Astrocyte (in vitro differentiated cells and primary cell): ENCODE measurements at regions not wholly inside any gene's neighbourhood (a gene's known extent, or its start where the extent isn't known, plus 50 kb on each side); places are given as distances from the start of the nearest gene placed in this dataset.

Source experiments
- DNase-seq: peaks from one replicate; pipeline ENCODE4 v3.0.0-alpha.2; 2010; ENCODE audit warnings: low read depth
- FAIRE-seq: peaks from 2 replicates; lab custom pipeline; 2011; peaks lifted over from hg19 to GRCh38; lab: Jason Lieb, UNC
- H2AFZ ChIP-seq: 2 replicates; pipeline ENCODE4 v1.6.0; 2012; ENCODE audit warnings: low read depth, low read length, inconsistent platforms
- H3K27ac ChIP-seq: 2 replicates; pipeline ENCODE4 v1.5.1; 2011; ENCODE audit warnings: low read depth, low read length, inconsistent platforms
- H3K27me3 ChIP-seq: 2 replicates; pipeline ENCODE4 v1.6.0; 2011; ENCODE audit warnings: low read length, inconsistent platforms; ENCODE audit not compliant: insufficient read depth
- H3K36me3 ChIP-seq: 2 replicates; pipeline ENCODE4 v1.5.1; 2011; ENCODE audit warnings: low read length, inconsistent platforms; ENCODE audit not compliant: insufficient read depth
- H3K4me1 ChIP-seq: 2 replicates; pipeline ENCODE4 v1.5.1; 2011; ENCODE audit warnings: low read length, inconsistent platforms; ENCODE audit not compliant: insufficient read depth
- H3K4me2 ChIP-seq: 2 replicates; pipeline ENCODE4 v1.6.0; 2012; ENCODE audit warnings: low read length, inconsistent platforms
- H3K4me3 ChIP-seq: 2 replicates; pipeline ENCODE4 v1.5.1; 2011; ENCODE audit warnings: low read depth, mild to moderate bottlenecking, low read length, inconsistent platforms; ENCODE audit not compliant: insufficient read depth
- H3K79me2 ChIP-seq: 2 replicates; pipeline ENCODE4 v1.6.0; 2012; ENCODE audit warnings: mild to moderate bottlenecking, low read length, inconsistent platforms; ENCODE audit not compliant: insufficient read depth
- H3K9ac ChIP-seq: 2 replicates; pipeline ENCODE4 v1.6.0; 2012; ENCODE audit warnings: mild to moderate bottlenecking, low read length, inconsistent platforms
- H3K9me3 ChIP-seq: 2 replicates; pipeline ENCODE4 v1.5.1; 2012; ENCODE audit warnings: low read depth, mild to moderate bottlenecking, low read length, inconsistent platforms; ENCODE audit not compliant: insufficient read depth
- H4K20me1 ChIP-seq: 2 replicates; pipeline ENCODE4 v1.6.0; 2012; ENCODE audit warnings: low read length, inconsistent platforms; ENCODE audit not compliant: insufficient read depth
- H3K27ac Mint-ChIP-seq: one replicate; pipeline ENCODE4 v1.8.0; 2021; ENCODE audit warnings: mild to moderate bottlenecking, mixed read lengths; ENCODE audit not compliant: unreplicated experiment
- H3K27me3 Mint-ChIP-seq: one replicate; pipeline ENCODE4 v1.8.0; 2021; ENCODE audit warnings: low read depth, mixed read lengths; ENCODE audit not compliant: unreplicated experiment
- H3K36me3 Mint-ChIP-seq: one replicate; pipeline ENCODE4 v1.8.0; 2021; ENCODE audit warnings: low read depth, mixed read lengths; ENCODE audit not compliant: unreplicated experiment
- H3K4me1 Mint-ChIP-seq: one replicate; pipeline ENCODE4 v1.8.0; 2021; ENCODE audit warnings: low read depth, mixed read lengths; ENCODE audit not compliant: unreplicated experiment
- H3K4me3 Mint-ChIP-seq: one replicate; pipeline ENCODE4 v1.8.0; 2021; ENCODE audit warnings: mild to moderate bottlenecking, moderate library complexity, mixed read lengths; ENCODE audit not compliant: unreplicated experiment
- H3K9me3 Mint-ChIP-seq: one replicate; pipeline ENCODE4 v1.8.0; 2021; ENCODE audit warnings: mild to moderate bottlenecking, mixed read lengths; ENCODE audit not compliant: unreplicated experiment
- EZH2 ChIP-seq: IDR thresholded peaks from 2 replicates; pipeline ENCODE4 v1.6.1; 2012; ENCODE audit warnings: mild to moderate bottlenecking, low read length, inconsistent platforms; ENCODE audit not compliant: insufficient read depth
- TF ChIP-seq, protein P1 (sequence below): IDR thresholded peaks from 2 replicates; pipeline ENCODE4 v1.5.1; 2011; ENCODE audit warnings: low read depth, mild to moderate bottlenecking, inconsistent platforms, low read length, moderate library complexity; ENCODE audit not compliant: insufficient read depth

DNA sequence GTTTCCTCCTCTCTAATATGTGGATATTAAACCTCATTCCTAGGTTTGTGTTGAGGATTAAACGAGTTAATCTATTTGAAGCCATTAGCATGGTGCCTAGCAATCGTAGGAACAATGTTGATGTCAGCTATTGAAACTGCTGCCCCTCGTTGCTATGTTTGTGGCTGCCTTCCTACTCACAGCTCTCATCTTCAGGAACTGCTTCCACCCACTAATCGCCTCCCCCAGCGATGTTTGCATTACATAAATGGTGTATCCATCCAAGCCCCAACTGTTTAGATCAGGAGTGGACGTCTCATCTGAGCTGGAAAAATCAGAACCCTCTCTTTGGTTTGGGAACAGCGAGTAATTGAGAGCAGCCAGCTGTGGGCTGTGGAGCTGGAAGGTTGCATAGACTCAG is 416.6 kb downstream of the ARHGEF28 start:
- H2AFZ ChIP-seq, result no peak overlapping the region

DNA sequence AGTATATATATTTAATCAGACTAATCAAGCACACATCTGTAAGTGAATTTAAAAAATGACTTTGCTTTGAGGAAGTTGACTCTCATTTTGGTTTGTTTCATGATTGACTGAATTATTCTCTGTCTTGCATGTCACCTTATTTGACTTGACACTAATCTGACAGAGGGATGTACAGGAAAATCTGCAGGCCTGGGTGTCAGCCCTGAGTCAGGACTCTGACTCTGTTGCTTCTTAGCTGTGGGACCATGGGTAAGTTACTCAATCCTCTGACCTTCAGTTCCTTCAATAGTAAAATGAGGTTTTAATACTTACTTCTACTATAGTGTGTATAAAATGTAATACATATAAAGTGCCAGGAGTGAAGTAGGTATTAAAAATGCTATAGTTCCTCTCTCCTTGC is 415.9 kb downstream of the ARHGEF28 start:
- Mint-ChIP-seq H3K27me3 (no peaks in the 10 kb centered on the region), H3K4me1 (peaks cover 27% of the 10 kb centered on the region), H3K36me3 (no peaks in the 10 kb centered on the region), H3K9me3 (no peaks in the 10 kb centered on the region), H3K27ac (peak overlapping the region; percentile 47), H3K4me3 (no peak overlapping the region)
- Histone ChIP-seq H4K20me1 (no peaks in the 10 kb centered on the region), H3K4me2 (no peak overlapping the region), H3K36me3 (no peaks in the 10 kb centered on the region), H2AFZ (no peak overlapping the region), H3K9ac (no peak overlapping the region), H3K79me2 (no peaks in the 10 kb centered on the region), H3K27ac (no peak overlapping the region), H3K27me3 (no peaks in the 10 kb centered on the region), H3K4me1 (peaks cover 27% of the 10 kb centered on the region), H3K9me3 (no peaks in the 10 kb centered on the region), H3K4me3 (no peak overlapping the region)
- TF ChIP-seq EZH2, result no peak
- TF ChIP-seq, protein P1, sequence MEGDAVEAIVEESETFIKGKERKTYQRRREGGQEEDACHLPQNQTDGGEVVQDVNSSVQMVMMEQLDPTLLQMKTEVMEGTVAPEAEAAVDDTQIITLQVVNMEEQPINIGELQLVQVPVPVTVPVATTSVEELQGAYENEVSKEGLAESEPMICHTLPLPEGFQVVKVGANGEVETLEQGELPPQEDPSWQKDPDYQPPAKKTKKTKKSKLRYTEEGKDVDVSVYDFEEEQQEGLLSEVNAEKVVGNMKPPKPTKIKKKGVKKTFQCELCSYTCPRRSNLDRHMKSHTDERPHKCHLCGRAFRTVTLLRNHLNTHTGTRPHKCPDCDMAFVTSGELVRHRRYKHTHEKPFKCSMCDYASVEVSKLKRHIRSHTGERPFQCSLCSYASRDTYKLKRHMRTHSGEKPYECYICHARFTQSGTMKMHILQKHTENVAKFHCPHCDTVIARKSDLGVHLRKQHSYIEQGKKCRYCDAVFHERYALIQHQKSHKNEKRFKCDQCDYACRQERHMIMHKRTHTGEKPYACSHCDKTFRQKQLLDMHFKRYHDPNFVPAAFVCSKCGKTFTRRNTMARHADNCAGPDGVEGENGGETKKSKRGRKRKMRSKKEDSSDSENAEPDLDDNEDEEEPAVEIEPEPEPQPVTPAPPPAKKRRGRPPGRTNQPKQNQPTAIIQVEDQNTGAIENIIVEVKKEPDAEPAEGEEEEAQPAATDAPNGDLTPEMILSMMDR, result no peak
- FAIRE-seq, result no peak
- no peak for DNase-seq

More for the DNA sequence above, 416.6 kb downstream of the ARHGEF28 start:
- H3K36me3 Mint-ChIP-seq, result no peaks in the 10 kb centered on the region
- no peak overlapping the region for H3K4me3 Mint-ChIP-seq
- Histone ChIP-seq H3K9me3 (no peaks in the 10 kb centered on the region), H3K27ac (peak overlapping the region; percentile 8), H3K4me2 (peak overlapping the region; percentile 31), H3K36me3 (no peaks in the 10 kb centered on the region), H4K20me1 (no peaks in the 10 kb centered on the region), H3K79me2 (no peaks in the 10 kb centered on the region), H3K4me1 (peaks cover 27% of the 10 kb centered on the region), H3K4me3 (no peak overlapping the region), H3K9ac (no peak overlapping the region), H3K27me3 (no peaks in the 10 kb centered on the region)
- peak overlapping the region; percentile 56 for H3K27ac Mint-ChIP-seq
- H3K9me3 Mint-ChIP-seq, result no peaks in the 10 kb centered on the region
- TF ChIP-seq EZH2, result no peak
- TF ChIP-seq, protein P1, result no peak
- no peaks in the 10 kb centered on the region for H3K27me3 Mint-ChIP-seq
- DNase-seq (no peak), FAIRE-seq (no peak)
- H3K4me1 Mint-ChIP-seq, result peaks cover 24% of the 10 kb centered on the region

DNA sequence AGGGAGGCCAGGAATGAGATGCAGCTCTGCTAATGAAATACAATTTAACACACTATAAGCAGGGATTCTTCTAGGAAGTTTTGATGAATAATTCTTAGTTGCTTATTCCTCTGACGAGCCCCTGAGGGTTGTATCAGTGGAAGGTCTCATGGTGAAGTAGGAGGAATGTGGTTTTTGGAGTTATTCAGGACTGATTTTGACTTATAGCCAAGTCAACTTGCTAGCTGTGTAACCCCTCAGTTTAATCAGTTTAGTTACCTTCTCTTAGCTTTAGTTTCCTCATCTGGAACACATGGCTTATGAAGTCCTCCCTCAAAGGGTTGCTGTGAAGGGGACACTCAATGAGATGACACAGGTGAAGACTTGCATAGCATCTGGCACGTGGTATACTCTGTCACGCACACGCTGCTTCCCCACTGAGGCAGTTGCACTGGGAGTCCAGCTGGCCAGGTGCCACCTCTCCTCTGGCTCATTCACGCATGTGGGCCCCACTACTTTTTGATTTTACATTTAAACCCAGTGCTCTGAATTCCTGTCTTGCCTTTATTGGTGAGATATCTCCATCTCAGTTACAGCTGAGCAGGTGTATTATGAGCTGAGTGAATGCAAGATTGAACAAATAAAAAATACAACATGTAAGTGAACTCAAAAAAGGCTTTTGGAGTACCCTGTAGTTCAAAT is 415.0 kb downstream of the ARHGEF28 start:
- H2AFZ ChIP-seq, result no peak overlapping the region
- no peaks in the 10 kb centered on the region for H3K79me2 ChIP-seq
- no peaks in the 10 kb centered on the region for H3K36me3 Mint-ChIP-seq
- DNase-seq, result peak; percentile 48
- H3K4me1 Mint-ChIP-seq, result peaks cover 33% of the 10 kb centered on the region
- H4K20me1 ChIP-seq, result no peaks in the 10 kb centered on the region
- H3K27ac Mint-ChIP-seq, result peak overlapping the region; percentile 85
- no peaks in the 10 kb centered on the region for H3K36me3 ChIP-seq
- no peak overlapping the region for H3K4me3 ChIP-seq
- no peak for FAIRE-seq
- H3K9me3 Mint-ChIP-seq, result no peaks in the 10 kb centered on the region
- peaks cover 28% of the 10 kb centered on the region for H3K4me1 ChIP-seq
- H3K4me3 Mint-ChIP-seq, result no peak overlapping the region
- peak overlapping the region; percentile 6 for H3K9ac ChIP-seq
- H3K4me2 ChIP-seq, result peak overlapping the region; percentile 5
- H3K9me3 ChIP-seq, result no peaks in the 10 kb centered on the region
- TF ChIP-seq, protein P1, result no peak
- TF ChIP-seq EZH2, result no peak
- H3K27me3 Mint-ChIP-seq, result no peaks in the 10 kb centered on the region
- peak overlapping the region; percentile 27 for H3K27ac ChIP-seq
- no peaks in the 10 kb centered on the region for H3K27me3 ChIP-seq
